ENCODE measurements at regions not wholly inside any gene's neighbourhood (a gene's known extent, or its start where the extent isn't known, plus 50 kb on each side); places are given as distances from the start of the nearest gene placed in this dataset.
"Not testable (repeated sequence)": the region's sequence is repeated elsewhere in the genome, so short reads cannot be mapped to it uniquely, and the experiment has no call there.

- Mint-ChIP-seq H3K9me3 (no peaks in the 10 kb centered on the region), H3K27ac (no peak overlapping the region), H3K27me3 (no peaks in the 10 kb centered on the region), H3K4me3 (no peak overlapping the region), H3K36me3 (ENCODE audit: low read depth) (no peaks in the 10 kb centered on the region), H3K4me1 (no peaks in the 10 kb centered on the region)
- TF ChIP-seq CTCF (IDR thresholded peaks at IDR 0.05), result no peak
- ChIA-PET CTCF (no interaction called here), POLR2A (no interaction called here)
- intact Hi-C loops (cut with micrococcal nuclease), result no loop called here
- DNase-seq, result no peak
- ATAC-seq (ENCODE audit: low read depth), result no peak
Measured at GRCh38 chr6:141521440-141521839, 611.3 kb upstream of the GJE1 start.

- Mint-ChIP-seq H3K4me3 (no peak overlapping the region), H3K27ac (no peak overlapping the region), H3K36me3 (ENCODE audit: low read depth) (no peaks in the 10 kb centered on the region), H3K4me1 (peaks cover 4% of the 10 kb centered on the region), H3K27me3 (no peaks in the 10 kb centered on the region), H3K9me3 (no peaks in the 10 kb centered on the region)
- no peak for TF ChIP-seq CTCF (IDR thresholded peaks at IDR 0.05)
- intact Hi-C loops (cut with micrococcal nuclease), result loop anchor here (2.0 kb wide), 1 partner anchor 31 kb away; no protein-coding TSS in a partner anchor
- no peak for ATAC-seq (ENCODE audit: low read depth)
- CTCF ChIA-PET, result no interaction called here
- POLR2A ChIA-PET, result no interaction called here
- no peak for DNase-seq
Measured at GRCh38 chr6:141513830-141514229, 618.9 kb upstream of the GJE1 start.

GRCh38 chr6:141510803-141511202 lies 621.9 kb upstream of the GJE1 start:
- peaks cover 8% of the 10 kb centered on the region for H3K9me3 Mint-ChIP-seq
- H3K36me3 Mint-ChIP-seq (ENCODE audit: low read depth), result peaks cover 6% of the 10 kb centered on the region
- no peak for TF ChIP-seq CTCF (IDR thresholded peaks at IDR 0.05)
- intact Hi-C loops (cut with micrococcal nuclease), result no loop called here
- no peak for ATAC-seq (ENCODE audit: low read depth)
- CTCF ChIA-PET, result no interaction called here
- DNase-seq, result no peak
- H3K27ac Mint-ChIP-seq, result no peak overlapping the region
- no peak overlapping the region for H3K4me3 Mint-ChIP-seq
- peaks cover 4% of the 10 kb centered on the region for H3K4me1 Mint-ChIP-seq
- H3K27me3 Mint-ChIP-seq, result no peaks in the 10 kb centered on the region
- POLR2A ChIA-PET, result no interaction called here

GRCh38 chr6:141506062-141506461 lies 626.7 kb upstream of the GJE1 start:
- intact Hi-C loops (cut with micrococcal nuclease); H3K27ac Mint-ChIP-seq; H3K36me3 Mint-ChIP-seq (ENCODE audit: low read depth); H3K4me1 Mint-ChIP-seq; POLR2A ChIA-PET; H3K27me3 Mint-ChIP-seq; H3K4me3 Mint-ChIP-seq; ATAC-seq (ENCODE audit: low read depth); DNase-seq: not testable (repeated sequence)
- H3K9me3 Mint-ChIP-seq, result peaks cover 20% of the 10 kb centered on the region
- CTCF ChIA-PET, result interaction anchor here (1.2 kb wide), 1 partner anchor 13 kb away, joined by 3 read pairs; no protein-coding TSS in a partner anchor

GRCh38 chr6:141504318-141504717 lies 628.4 kb upstream of the GJE1 start:
- POLR2A ChIA-PET; CTCF ChIA-PET; H3K36me3 Mint-ChIP-seq (ENCODE audit: low read depth); H3K27me3 Mint-ChIP-seq; H3K27ac Mint-ChIP-seq; H3K4me1 Mint-ChIP-seq; intact Hi-C loops (cut with micrococcal nuclease); ATAC-seq (ENCODE audit: low read depth); DNase-seq; H3K4me3 Mint-ChIP-seq: not testable (repeated sequence)
- H3K9me3 Mint-ChIP-seq, result peaks cover 27% of the 10 kb centered on the region

GRCh38 chr6:141501616-141502015 lies 631.1 kb upstream of the GJE1 start:
- TF ChIP-seq CTCF (IDR thresholded peaks at IDR 0.05), result no peak
- ChIA-PET CTCF (no interaction called here), POLR2A (no interaction called here)
- H3K4me1 Mint-ChIP-seq, result peaks cover 11% of the 10 kb centered on the region
- ATAC-seq (ENCODE audit: low read depth), result no peak
- DNase-seq, result no peak
- H3K9me3 Mint-ChIP-seq, result peaks cover 27% of the 10 kb centered on the region
- no peaks in the 10 kb centered on the region for H3K27me3 Mint-ChIP-seq
- peaks cover 7% of the 10 kb centered on the region for H3K36me3 Mint-ChIP-seq (ENCODE audit: low read depth)
- H3K27ac Mint-ChIP-seq, result no peak overlapping the region
- H3K4me3 Mint-ChIP-seq, result no peak overlapping the region
- intact Hi-C loops (cut with micrococcal nuclease), result no loop called here
